HEK293T (cell line): ENCODE measurements at regions not wholly inside any gene's neighbourhood (a gene's known extent, or its start where the extent isn't known, plus 50 kb on each side); places are given as distances from the start of the nearest gene placed in this dataset.

ENCODE experiments used
- BHLHE40 ChIP-seq: fragments of 450-650 bp; IDR thresholded peaks from 2 replicates; pipeline ENCODE4 v1.6.1; 2016; ENCODE audit warnings: mild to moderate bottlenecking, moderate library complexity, borderline replicate concordance
- HDGF ChIP-seq: fragments of 450-650 bp; IDR thresholded peaks from 2 replicates; pipeline ENCODE4 v1.6.1; 2017; ENCODE audit warnings: antibody characterized with exemption, borderline replicate concordance
- SUZ12 ChIP-seq: fragments of 450-650 bp; IDR thresholded peaks from 2 replicates; pipeline ENCODE4 v1.6.1; 2016; ENCODE audit warnings: mild to moderate bottlenecking
- TARDBP ChIP-seq: fragments of 450-650 bp; IDR thresholded peaks from 2 replicates; pipeline ENCODE4 v1.6.1; 2016

DNA sequence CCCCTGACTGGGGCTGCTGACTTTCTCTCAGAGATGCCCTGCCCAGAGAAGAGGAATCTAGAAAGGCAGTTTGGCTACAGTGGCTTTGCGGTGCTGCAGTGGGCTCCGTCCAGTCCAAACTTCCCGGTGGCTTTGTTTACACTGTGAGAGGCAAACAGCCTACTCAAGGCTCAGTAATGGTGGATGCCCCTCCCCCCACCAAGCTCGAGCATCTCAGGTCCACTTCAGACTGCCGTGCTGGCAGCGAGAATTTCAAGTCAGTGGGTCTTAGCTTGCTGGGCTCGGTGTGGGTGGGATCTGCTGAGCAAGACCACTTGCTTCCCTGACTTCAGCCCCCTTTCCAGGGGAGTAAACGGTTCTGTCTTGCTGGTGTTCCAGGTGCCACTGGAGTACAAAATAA is 734.5 kb upstream of the LRRN3 start:
- TF ChIP-seq TARDBP (no peak), BHLHE40 (no peak), SUZ12 (no peak), HDGF (no peak)
